Gastrocnemius medialis (tissue), 4 donors: ENCODE measurements at regions not wholly inside any gene's neighbourhood (a gene's known extent, or its start where the extent isn't known, plus 50 kb on each side); places are given as distances from the start of the nearest gene placed in this dataset.

Source experiments
- POLR2A ChIP-seq, 2 donors: fragments of 450-650 bp; IDR thresholded peaks; one replicate each; pipeline ENCODE4 v1.6.1; 2017; ENCODE audit warnings: antibody characterized with exemption in 2 of 2, mild to moderate bottlenecking in 2 of 2, moderate library complexity in 2 of 2
- TF ChIP-seq, protein P1 (sequence below), 5 experiments: fragments of 450-650 bp in 3 of 5; fragments of 200-600 bp in 2 of 5; sonication (generic) in 2 of 5; IDR thresholded peaks in 4 of 5; conservative IDR thresholded peaks in 1 of 5; 1 replicate in 4 of 5; 2 replicates in 1 of 5; pipeline ENCODE4 v1.5.1; 2016 to 2019; ENCODE audit warnings: antibody characterized with exemption in 5 of 5, mild to moderate bottlenecking in 3 of 5, moderate library complexity in 3 of 5

DNA sequence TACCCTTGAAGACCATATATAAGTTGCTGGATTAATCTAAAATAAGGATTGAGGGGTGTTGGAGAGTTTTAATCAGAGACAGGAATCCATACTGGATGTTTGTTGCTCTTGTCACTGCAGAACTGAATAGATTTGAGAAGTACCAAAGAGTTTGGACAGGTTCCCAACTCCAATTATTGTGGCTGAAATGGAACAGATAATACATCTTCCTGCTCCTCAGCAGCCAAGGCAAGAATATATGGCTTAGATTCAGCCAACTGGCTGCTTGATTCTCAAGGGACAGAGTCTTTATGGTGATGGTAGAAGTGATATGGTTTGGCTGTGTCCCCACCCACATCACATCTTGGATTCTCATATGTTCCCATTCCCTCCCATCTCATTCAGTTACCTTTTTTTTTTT is 97.0 kb upstream of the PDHA2 start:
- TF ChIP-seq, protein P1, sequence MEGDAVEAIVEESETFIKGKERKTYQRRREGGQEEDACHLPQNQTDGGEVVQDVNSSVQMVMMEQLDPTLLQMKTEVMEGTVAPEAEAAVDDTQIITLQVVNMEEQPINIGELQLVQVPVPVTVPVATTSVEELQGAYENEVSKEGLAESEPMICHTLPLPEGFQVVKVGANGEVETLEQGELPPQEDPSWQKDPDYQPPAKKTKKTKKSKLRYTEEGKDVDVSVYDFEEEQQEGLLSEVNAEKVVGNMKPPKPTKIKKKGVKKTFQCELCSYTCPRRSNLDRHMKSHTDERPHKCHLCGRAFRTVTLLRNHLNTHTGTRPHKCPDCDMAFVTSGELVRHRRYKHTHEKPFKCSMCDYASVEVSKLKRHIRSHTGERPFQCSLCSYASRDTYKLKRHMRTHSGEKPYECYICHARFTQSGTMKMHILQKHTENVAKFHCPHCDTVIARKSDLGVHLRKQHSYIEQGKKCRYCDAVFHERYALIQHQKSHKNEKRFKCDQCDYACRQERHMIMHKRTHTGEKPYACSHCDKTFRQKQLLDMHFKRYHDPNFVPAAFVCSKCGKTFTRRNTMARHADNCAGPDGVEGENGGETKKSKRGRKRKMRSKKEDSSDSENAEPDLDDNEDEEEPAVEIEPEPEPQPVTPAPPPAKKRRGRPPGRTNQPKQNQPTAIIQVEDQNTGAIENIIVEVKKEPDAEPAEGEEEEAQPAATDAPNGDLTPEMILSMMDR (IDR thresholded peaks at IDR 0.05 in 4 of 5, conservative IDR thresholded peaks at IDR 0.05 in 1 of 5): no peak
- TF ChIP-seq POLR2A (IDR thresholded peaks at IDR 0.05): no peak
